ENCODE measurements at regions not wholly inside any gene's neighbourhood (a gene's known extent, or its start where the extent isn't known, plus 50 kb on each side); places are given as distances from the start of the nearest gene placed in this dataset.

- no peak for DNase-seq
Measured at GRCh38 chr7:56291-56913, 136.0 kb upstream of the FAM20C start.

DNA sequence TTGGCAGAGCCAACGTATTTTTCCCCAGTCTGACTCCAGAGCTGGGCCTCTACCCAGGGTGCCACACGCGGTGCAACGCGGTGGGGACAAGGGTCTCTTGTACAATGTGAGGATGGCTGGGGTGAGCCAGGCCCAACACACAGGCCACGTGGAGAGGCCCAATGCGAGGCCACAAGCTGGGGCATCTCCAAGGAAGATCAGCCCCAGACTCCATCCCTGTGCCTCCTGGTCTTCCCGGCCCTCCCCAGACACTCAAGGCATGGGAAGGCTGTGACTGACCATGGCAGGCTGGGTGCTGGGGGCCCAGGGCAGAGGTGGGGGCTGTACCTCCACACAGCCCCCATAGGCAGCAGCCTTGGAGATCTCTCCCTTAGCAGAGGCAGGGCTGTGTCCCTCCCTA lies 135.3 kb upstream of the FAM20C start:
- no peak for DNase-seq

DNA sequence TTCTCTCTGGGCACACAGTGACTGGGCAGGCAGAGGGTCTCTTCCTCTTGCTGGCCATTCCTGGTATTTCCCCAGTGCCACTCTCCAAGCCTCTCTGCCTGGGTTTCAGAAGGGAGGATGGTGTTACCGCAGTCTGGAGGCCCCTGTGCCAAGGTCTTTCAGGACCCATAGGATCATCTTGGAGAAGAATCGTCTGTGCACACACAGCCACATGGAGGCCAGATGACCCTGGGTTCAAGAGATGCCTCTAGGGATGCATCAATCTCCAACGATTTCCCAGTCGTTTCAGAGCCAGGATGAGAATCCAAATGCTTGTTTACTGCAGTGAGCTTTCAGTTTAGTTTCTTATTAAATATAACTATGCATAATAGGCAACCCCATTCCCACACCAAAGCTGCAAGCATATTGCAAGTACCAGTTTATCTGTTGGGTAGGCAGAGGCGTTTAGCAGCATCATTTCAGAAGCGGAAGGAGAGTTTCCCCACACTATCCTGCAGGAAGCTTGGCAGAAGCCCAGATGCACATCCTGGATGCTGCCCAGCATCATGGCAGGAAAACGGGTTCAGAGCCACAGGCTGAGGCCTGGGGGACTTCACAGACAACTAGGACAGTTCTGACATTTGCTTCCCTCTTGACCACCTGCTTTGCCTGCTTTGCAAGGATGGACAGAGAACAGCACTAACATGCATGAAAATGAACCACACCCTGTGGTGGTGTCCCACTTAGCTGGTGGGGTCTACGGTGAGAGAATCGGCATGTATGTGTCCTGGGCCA lies 134.7 kb upstream of the FAM20C start:
- peak in 1 of 2 donors; percentile 26 for DNase-seq

DNA sequence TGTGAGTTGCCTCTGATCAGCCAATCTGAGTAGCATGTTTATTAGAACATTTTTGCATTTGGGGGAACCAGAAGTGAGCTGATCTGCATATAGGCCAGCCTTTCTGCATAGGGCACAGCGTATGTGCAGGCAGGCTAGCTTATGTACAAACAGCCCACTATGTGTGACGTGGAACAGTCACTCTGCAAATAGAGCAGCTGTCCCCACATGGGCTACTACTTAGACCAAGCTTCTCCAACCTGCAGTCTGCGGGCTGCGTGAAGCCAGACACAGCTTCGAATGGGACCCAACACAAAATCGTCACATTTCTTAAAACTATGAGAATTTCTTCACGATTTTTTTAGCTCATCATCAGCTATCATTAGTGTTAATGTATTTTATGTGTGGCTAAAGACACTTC lies 134.1 kb upstream of the FAM20C start:
- DNase-seq, result no peak

DNA sequence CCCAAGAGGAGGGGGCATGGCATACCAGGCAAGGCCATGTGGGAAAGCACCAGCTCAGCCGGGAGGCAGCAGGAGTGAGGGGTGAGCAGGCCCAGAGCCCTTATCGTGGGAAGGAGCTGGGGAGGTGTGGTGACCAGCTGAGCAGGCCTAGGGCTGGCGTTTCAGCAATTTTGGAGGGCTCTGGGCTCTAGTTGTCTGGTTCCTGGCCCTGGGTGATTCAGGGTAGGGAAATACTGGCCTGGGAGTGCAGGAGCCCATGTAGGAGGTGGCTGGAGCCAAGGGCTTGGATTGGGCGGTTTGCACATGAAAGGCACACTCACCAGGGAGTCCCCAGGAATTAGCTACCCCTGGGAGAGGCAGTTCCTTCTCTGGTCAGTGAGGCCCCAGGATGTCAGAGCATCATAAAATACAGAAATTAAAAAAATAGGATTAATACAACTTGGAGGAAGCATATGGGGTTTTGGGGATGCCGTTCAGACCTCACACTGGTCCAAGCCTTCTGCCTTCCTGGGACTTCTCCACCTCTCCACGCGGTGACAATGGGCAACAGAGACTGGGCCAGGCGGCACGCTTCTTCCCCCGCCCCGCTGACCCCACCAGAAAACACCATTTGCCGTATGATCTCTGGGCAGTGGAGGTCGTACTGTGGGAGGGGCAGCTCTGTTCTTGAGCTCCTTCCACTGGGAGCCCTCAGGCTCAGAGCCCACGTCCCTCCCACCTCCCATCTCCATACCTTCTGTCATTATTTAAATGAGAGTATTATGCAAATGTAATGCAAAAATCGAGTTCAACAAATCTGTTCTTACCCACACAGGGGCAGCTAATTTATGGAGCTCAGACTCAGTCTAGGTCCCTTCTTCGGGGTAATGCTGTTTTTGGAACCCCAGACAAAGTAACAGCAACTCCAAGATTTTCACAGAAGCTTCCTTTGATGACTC lies 133.0 kb upstream of the FAM20C start:
- no peak for DNase-seq

DNA sequence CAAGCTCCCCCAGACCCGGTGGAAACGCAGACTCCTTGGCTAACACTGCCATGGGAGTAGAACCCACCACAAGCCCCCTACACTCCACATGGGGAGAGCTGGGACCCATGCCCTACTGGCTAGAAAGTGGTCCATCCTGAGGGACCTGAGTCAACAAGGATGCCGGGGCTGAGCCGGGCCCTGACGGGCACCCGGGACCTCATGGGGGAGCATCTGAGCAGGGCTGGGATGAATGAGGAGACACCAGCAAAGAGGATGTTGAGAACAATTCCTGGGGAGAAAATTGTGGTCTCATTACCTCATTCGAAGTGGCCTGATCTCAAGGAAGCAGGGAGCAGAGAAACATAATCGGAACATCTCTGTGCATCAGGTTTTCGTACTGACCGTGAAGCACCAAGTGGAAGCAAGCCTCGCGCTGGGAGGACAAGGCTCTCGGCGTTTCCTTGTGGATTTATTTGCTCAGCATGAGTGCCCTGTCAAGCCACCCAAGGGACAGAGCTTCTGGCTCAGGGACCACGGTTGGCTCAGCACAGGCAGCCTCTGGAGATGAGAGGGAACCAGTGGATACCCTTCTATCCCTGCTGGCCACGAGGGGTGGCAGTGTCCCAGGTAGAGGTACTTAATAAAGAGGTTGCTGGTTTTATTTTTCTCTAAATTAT lies 132.2 kb upstream of the FAM20C start:
- DNase-seq, result no peak

GRCh38 chr7:60706-61105 lies 131.7 kb upstream of the FAM20C start:
- no peak for DNase-seq

DNA sequence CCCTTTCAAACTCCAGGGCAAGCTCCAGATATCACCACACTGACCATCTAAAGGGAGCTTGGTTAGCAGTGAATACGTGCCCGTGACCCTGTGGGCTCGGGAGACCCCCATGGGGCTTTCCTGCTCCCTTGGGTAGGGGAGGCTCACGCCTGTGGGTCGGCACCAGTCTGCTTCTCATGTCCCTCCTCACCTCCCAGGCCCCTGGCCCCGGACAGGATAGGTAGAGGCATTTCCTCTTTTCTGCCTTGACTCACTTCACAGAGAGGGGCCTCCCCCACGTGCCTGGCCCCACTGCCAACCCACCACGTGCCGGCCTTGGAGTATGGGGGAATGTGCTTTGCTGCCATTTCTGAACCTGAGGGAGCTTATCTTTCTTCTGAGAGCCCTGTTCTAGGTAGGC lies 131.3 kb upstream of the FAM20C start:
- DNase-seq, result peak in 1 of 2 donors; percentile 10

GRCh38 chr7:61576-62360 lies 130.6 kb upstream of the FAM20C start:
- no peak for DNase-seq

DNA sequence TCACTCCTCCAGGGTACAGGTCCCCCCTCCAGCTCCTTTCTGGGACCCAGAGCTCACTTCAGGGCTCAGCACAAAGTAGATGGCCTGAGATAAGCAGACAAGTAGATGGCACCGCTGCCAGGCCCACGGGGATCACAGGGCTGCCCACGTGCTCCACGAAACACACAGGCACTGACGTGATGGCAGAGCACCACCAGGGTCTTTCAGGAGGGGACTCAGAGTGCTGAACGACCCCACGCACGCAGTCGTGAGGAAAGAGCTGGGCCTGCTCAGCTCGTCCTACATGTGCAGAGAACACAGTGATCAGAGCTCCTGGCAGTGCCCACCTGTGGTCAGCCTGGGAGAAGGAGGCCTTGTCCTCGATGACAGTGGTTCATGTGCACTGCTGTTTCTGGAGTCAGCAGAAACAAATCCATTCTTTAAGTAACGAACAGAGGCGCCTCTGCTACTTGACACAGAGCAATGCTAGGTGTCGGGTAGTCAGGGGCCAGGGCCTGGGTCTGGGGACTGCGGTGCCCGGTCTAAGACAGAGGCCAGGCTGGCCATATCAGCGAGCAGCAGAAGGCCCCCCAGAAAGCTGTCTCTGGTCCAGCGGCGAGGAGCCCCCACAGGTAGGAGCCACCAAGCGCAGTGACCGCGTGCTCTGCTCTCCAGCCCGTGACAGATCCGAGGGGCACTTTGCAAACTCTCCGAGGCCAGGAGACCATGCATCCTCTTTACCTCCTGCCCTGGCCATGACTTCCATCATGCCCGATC lies 129.8 kb upstream of the FAM20C start:
- DNase-seq, result no peak

GRCh38 chr7:63117-63480 lies 129.3 kb upstream of the FAM20C start:
- no peak for DNase-seq

DNA sequence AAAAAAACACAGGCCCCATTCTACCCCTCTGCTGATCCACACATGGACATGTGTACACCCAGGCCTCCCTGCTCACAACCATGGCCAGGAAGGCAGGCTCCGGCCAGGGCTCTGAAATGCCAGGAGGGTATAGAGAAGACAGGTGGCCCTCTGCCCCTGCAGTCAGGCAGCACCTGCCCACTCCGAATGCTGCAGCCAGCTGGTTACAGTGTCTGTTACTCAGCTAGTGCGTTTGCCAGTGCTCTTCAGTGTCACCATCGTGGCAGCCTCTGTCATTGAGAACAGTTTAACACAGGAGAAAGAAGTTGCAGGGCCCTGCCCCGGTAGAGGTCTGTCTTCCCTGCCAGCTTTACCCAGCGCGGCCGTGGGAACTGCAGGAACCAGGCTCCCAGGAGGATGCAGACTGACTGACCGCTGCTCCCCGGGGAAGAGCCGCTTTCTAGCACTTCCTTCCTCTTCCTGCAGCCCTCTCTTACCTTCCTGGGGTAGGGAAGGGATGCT lies 128.8 kb upstream of the FAM20C start:
- DNase-seq, result peak in 1 of 2 donors; percentile 53

DNA sequence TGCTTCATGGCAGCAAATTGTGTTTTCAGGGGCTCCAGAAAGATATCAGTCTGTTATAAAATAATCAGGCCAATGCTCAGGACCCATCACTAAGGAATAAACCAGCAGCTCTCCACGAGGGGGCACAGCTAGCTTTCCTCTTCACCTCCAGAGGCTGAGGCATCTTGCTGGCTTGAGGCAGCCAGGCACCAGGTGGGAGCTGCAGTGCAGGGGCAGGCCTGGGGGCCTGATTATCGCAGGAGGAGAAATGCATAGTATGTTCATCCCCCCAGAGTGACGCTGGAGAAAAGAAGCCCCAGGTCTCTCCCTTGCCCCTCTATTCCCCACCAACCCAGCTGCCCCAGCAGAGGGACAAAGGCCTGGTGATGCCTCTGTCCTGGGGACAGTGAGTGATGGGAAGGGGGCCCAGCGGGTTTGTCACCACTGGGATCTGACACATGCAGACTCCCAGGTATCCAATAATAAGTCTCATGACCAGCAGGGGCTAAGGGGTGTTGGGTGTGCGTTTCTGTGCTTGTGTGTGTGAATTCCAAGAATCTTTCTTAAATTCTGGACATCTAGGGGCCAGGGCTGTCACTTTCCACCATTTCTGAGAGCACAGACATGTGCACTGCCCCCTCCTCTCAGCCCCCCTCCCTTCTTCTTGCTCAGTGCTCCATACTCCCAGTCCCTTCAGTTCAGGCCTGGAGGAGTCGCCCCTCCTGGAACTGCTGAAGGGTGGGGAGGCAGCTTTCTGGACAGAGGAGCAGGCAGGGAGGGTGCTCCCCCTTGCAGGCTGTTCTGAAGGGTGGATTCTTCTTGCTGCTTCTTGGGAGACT lies 128.1 kb upstream of the FAM20C start:
- peak; percentile 38 to 70 for DNase-seq

DNA sequence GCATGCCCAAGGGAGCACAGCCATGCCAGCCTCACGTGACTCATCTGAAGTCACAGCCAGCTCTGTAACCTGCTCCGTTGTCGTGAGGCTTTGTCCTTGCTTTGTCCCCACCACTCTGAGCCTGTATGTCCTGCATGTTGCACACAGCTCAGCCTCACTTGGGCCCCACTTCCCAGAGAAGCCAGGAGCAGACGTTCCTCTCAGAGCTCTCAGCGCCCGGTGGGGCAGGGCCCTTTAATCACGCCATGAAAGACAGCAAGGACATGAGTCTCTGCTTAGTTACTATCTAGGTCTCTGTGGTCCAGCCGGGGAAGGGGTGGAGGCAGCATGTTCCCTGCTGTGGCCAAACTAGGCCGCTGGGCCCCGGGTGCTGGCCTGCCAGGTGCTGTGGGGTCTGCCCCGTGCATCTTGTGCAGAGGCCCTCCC lies 127.4 kb upstream of the FAM20C start:
- DNase-seq, result no peak

DNA sequence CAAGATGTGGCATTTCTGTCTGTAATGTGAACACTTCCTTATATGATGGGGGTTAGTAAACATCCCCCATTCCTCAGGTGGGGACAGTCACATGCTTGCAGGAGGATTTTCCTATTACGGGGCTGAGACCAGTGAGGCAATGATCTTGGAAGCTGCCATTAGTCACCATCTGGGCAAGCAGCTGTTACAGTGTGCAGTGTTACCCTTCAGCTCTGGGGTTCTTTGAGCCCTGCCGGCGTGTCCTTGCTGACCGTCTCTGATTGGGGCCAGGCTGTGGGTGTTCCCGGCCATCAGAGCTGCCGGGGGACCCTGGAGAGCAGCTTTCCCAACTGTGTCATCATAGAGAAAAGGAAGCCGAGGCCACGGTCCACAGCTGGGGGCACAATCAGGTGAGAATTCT lies 126.8 kb upstream of the FAM20C start:
- peak in 1 of 2 donors; percentile 13 for DNase-seq

DNA sequence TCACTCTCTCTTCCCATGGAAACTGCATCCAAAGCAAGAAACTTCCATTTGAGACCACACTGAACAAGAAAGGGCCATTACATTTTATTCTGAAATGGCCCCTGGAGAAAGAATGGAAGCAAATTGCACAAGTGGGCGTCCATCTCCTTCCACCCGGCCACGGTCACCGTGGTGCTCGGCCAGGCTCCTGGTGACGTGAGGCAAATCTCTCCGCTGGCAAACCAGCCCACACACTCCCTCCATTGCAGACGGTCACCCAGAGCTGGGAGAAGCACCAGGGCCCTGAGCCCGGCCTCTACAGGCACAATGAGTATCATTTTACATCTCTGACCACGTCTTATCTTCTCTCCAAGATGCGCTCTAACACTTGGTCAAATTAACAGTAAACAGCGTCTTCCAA lies 126.1 kb upstream of the FAM20C start:
- no peak for DNase-seq

- DNase-seq, result no peak
Measured at GRCh38 chr7:66741-67140, 125.6 kb upstream of the FAM20C start.

DNA sequence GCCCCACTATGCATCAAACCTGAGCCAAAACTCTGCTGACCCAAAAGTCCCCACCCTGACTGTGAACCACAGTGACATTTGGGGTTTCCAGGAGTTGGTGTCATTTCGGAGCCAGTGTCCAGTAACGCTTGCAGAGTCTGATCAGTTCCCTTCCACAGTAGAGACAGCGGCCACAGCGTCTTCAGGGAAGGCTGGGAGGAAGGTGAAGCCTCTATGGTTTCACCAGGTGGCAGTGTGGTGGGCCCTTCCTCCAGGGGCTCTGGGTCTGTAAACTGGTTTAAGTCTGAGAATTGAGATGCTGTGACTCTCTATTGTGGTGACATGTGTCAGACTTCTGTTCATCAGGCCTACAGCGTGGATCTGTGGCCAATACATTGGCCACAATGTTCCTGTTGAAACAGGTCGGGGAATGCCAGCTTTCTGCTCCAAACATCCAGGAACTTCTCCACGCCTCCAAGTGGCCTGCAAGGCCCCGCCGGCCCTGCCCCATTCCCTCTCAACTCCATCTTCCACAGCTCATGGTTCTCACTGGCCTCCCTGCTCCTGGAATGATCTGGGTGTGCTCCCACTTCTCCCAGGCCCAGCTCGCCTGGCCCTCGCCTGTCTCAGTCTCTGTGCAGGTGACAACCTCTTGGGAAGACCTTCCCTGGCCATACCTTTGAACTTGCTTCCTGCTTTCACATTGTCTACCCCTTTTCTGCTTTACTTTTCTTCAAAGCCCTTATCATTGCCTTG lies 124.5 kb upstream of the FAM20C start:
- peak in 1 of 2 donors; percentile 23 for DNase-seq

GRCh38 chr7:68629-69028 lies 123.7 kb upstream of the FAM20C start:
- DNase-seq, result peak in 1 of 2 donors; percentile 24
